Hematopoietic multipotent progenitor cell treated with erythropoietin and hydrocortisone succinate and interleukin-3 and kit ligand, for 4 days (in vitro differentiated cells): ENCODE measurements at regions not wholly inside any gene's neighbourhood (a gene's known extent, or its start where the extent isn't known, plus 50 kb on each side); places are given as distances from the start of the nearest gene placed in this dataset.

ENCODE experiments used
- DNase-seq: peaks from one replicate; pipeline ENCODE4 v3.0.0-alpha.2; 2015

DNA sequence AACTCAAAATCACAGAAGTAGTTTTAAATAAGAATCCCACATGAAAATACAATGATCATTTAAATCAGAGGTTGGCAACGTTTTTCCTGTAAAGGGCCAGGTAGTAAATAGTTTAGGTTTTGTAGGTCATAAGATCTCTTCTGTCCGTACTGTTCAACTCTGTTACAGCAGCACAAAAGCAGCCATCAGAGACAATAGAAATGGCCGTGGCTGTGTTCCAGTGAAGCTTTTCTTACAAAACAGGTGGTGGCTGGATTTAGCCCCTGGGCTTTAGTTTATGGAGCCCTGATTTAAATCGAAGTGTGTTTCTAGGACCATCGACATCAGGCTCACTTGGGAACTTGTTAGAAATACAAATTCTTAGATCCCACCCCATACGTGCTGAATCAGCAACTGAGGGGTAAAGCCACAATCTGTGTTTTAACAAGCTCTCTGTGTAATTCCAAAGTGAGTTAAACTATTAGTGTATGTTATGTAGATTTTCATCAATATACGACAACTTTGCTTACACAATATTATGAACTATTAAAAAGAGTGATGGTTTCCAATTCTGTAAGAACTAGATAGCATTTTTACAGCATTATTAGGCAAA, 54.8 kb upstream of the MIR17HG start:
- no peak for DNase-seq

- no peak for DNase-seq
Observed at GRCh38 chr13:91295712-91296410, 51.6 kb upstream of the MIR17HG start.

- DNase-seq: no peak
Observed at GRCh38 chr13:91297503-91297902, 50.0 kb upstream of the MIR17HG start.
